ENCODE measurements at regions not wholly inside any gene's neighbourhood (a gene's known extent, or its start where the extent isn't known, plus 50 kb on each side); places are given as distances from the start of the nearest gene placed in this dataset.

DNA sequence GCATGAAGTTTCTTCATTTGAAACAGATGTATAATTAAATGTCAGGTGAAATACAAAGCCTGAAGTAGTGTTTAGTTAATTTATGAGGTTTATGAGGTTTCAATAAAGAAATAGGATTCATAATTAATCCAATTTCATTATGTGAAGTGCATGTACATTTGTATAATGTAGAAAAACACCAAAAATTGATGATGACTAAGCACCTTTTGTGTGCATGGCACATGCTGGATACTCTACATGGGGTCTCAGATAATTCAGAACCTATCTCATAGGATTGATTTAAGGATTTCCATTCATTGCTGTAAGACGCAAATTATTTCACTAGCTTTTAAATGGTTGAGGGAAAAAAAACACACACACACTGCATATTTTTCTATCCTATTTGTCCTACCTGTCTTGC, 143.9 kb downstream of the ESM1 start:
- peaks cover 0 to 5% of the 10 kb centered on the region in 2 donors for H3K27me3 Mint-ChIP-seq (ENCODE audit: low read depth in 2 of 2)
- no peak for ATAC-seq
- no peak overlapping the region for H3K4me3 Mint-ChIP-seq
- Histone ChIP-seq H3K27ac (ENCODE audit: low read length) (no peak overlapping the region), H3K4me1 (ENCODE audit: control insufficient read depth, insufficient read depth, low read length) (no peaks in the 10 kb centered on the region), H3K36me3 (ENCODE audit: control insufficient read depth, insufficient read depth, low read length) (no peaks in the 10 kb centered on the region), H3K9me3 (ENCODE audit: control insufficient read depth, insufficient read depth, low read length) (no peaks in the 10 kb centered on the region), H3K27me3 (ENCODE audit: control insufficient read depth, insufficient read depth, low read length) (no peaks in the 10 kb centered on the region), H3K4me3 (ENCODE audit: low read length) (no peak overlapping the region)
- no peaks in the 10 kb centered on the region for H3K36me3 Mint-ChIP-seq
- H3K27ac Mint-ChIP-seq: no peak overlapping the region
- 83% methylated on average over 1 of the region's 1 CpG for WGBS (ENCODE audit: insufficient coverage)
- DNase-seq: no peak
- H3K4me1 Mint-ChIP-seq: peaks cover 11 to 15% of the 10 kb centered on the region in 2 donors
- no peak for TF ChIP-seq CTCF (IDR thresholded peaks at IDR 0.05)
- intact Hi-C loops (cut with micrococcal nuclease): loop anchor here (10.0 kb wide), 1 partner anchor 197 kb away; no protein-coding TSS in a partner anchor
- no peaks in the 10 kb centered on the region for H3K9me3 Mint-ChIP-seq

- DNase-seq: no peak
- 100% methylated on average over 1 of the region's 1 CpG for WGBS (ENCODE audit: insufficient coverage)
- H3K4me3 Mint-ChIP-seq: no peak overlapping the region
Observed at GRCh38 chr5:54838843-54839242, 146.6 kb downstream of the ESM1 start.

DNA sequence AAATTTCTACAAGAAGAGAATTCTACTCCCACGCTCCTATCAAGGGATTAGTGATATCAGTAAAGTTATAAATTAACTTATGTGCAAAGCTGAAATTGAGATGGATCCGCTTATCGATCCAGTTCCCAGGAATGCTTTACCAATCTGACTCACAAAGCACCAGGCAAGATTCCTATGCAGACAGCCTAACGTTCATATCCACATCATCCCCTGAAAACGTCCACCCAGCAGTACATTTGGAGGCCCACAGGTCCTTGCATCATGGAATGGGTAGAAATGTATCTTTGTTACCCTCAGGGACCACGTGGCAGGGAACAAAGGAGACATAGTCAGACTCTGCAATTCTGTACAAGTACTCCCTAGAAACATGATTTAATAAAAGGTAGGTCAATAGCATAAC, 147.4 kb downstream of the ESM1 start:
- Mint-ChIP-seq H3K9me3 (no peaks in the 10 kb centered on the region), H3K4me3 (no peak overlapping the region), H3K27ac (no peak overlapping the region), H3K4me1 (peaks cover 2 to 12% of the 10 kb centered on the region in 2 donors), H3K36me3 (no peaks in the 10 kb centered on the region), H3K27me3 (ENCODE audit: low read depth in 2 of 2) (peaks cover 3 to 5% of the 10 kb centered on the region in 2 donors)
- no peaks in the 10 kb centered on the region for H3K9me3 ChIP-seq (ENCODE audit: control insufficient read depth, insufficient read depth, low read length)
- H3K27ac ChIP-seq (ENCODE audit: low read length): no peak overlapping the region
- no peak for TF ChIP-seq CTCF (IDR thresholded peaks at IDR 0.05)
- ATAC-seq: no peak
- peaks cover 6% of the 10 kb centered on the region for H3K4me1 ChIP-seq (ENCODE audit: control insufficient read depth, insufficient read depth, low read length)
- no peak overlapping the region for H3K4me3 ChIP-seq (ENCODE audit: low read length)
- no peaks in the 10 kb centered on the region for H3K27me3 ChIP-seq (ENCODE audit: control insufficient read depth, insufficient read depth, low read length)
- intact Hi-C loops (cut with micrococcal nuclease): no loop called here
- WGBS (ENCODE audit: insufficient coverage): 88% methylated on average over 5 of the region's 6 CpGs
- no peaks in the 10 kb centered on the region for H3K36me3 ChIP-seq (ENCODE audit: control insufficient read depth, insufficient read depth, low read length)
- no peak for DNase-seq

More at GRCh38 chr5:54838843-54839242, 146.6 kb downstream of the ESM1 start:
- H3K36me3 ChIP-seq (ENCODE audit: control insufficient read depth, insufficient read depth, low read length): no peaks in the 10 kb centered on the region
- no peak overlapping the region for H3K27ac Mint-ChIP-seq
- no peak for ATAC-seq
- H3K27me3 Mint-ChIP-seq (ENCODE audit: low read depth in 2 of 2): peaks cover 3 to 5% of the 10 kb centered on the region in 2 donors
- TF ChIP-seq CTCF (IDR thresholded peaks at IDR 0.05): no peak
- no peaks in the 10 kb centered on the region for H3K9me3 Mint-ChIP-seq
- H3K9me3 ChIP-seq (ENCODE audit: control insufficient read depth, insufficient read depth, low read length): no peaks in the 10 kb centered on the region
- intact Hi-C loops (cut with micrococcal nuclease): no loop called here
- no peaks in the 10 kb centered on the region for H3K4me1 ChIP-seq (ENCODE audit: control insufficient read depth, insufficient read depth, low read length)
- H3K4me1 Mint-ChIP-seq: peaks cover 0 to 6% of the 10 kb centered on the region in 2 donors
- no peak overlapping the region for H3K27ac ChIP-seq (ENCODE audit: low read length)
- H3K27me3 ChIP-seq (ENCODE audit: control insufficient read depth, insufficient read depth, low read length): no peaks in the 10 kb centered on the region
- no peak overlapping the region for H3K4me3 ChIP-seq (ENCODE audit: low read length)
- no peaks in the 10 kb centered on the region for H3K36me3 Mint-ChIP-seq

DNA sequence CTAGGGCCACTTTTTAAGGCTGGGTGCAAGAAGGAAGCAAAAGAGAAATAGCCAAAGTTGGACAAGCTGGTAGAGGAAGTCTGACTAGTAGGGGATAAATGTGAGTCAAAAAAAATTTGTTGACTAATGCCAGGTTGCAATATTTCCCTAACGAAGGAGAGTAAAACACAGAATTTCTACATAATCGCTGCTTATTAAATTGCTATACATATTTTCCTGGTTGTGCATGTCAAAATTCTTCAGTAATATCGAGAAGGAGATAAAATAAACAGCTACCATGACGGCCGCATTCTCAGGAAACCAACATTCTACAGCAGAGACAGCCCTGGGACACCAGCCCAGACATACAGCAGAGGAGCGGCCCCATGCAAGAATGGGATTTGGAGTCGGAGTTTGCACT, 148.3 kb downstream of the ESM1 start:
- no peak for ATAC-seq
- intact Hi-C loops (cut with micrococcal nuclease): no loop called here

More for the DNA sequence above, 148.3 kb downstream of the ESM1 start:
- Mint-ChIP-seq H3K9me3 (no peaks in the 10 kb centered on the region), H3K4me3 (no peak overlapping the region), H3K36me3 (no peaks in the 10 kb centered on the region), H3K4me1 (peaks cover 5 to 10% of the 10 kb centered on the region in 2 donors), H3K27ac (no peak overlapping the region), H3K27me3 (ENCODE audit: low read depth in 2 of 2) (peaks cover 3 to 5% of the 10 kb centered on the region in 2 donors)
- Histone ChIP-seq H3K27ac (ENCODE audit: low read length) (no peak overlapping the region), H3K36me3 (ENCODE audit: control insufficient read depth, insufficient read depth, low read length) (no peaks in the 10 kb centered on the region), H3K27me3 (ENCODE audit: control insufficient read depth, insufficient read depth, low read length) (no peaks in the 10 kb centered on the region), H3K4me3 (ENCODE audit: low read length) (no peak overlapping the region), H3K4me1 (ENCODE audit: control insufficient read depth, insufficient read depth, low read length) (peaks cover 6% of the 10 kb centered on the region), H3K9me3 (ENCODE audit: control insufficient read depth, insufficient read depth, low read length) (no peaks in the 10 kb centered on the region)
- 92% methylated on average over 7 of the region's 7 CpGs for WGBS (ENCODE audit: insufficient coverage)
- no peak for TF ChIP-seq CTCF (IDR thresholded peaks at IDR 0.05)
- no peak for DNase-seq
